Small intestine (tissue), 7 donors: ENCODE measurements at regions not wholly inside any gene's neighbourhood (a gene's known extent, or its start where the extent isn't known, plus 50 kb on each side); places are given as distances from the start of the nearest gene placed in this dataset.
A peak's percentile ranks its signal among the peaks of the same experiment; 100 is the strongest.

Experiments used
- DNase-seq, 2 donors: peaks; one replicate each; pipeline versions ENCODE4 v3.0.0 to v3.0.0-alpha.2; 2013
- FAIRE-seq: peaks from 2 replicates; lab custom pipeline; 2012; peaks lifted over from hg19 to GRCh38; lab: Jason Lieb, UNC
- H3K27ac ChIP-seq, 3 donors: one replicate each; pipeline ENCODE4 v1.5.1; 2013; ENCODE audit warnings: low read length in 2 of 3, mild to moderate bottlenecking in 2 of 3, control low read depth in 1 of 3, inconsistent platforms in 1 of 3, low read depth in 1 of 3, moderate library complexity in 1 of 3
- H3K27me3 ChIP-seq, 3 donors: one replicate each; pipeline ENCODE4 v1.6.1; 2013; ENCODE audit warnings: low read length in 3 of 3, inconsistent platforms in 1 of 3; ENCODE audit not compliant: control insufficient read depth in 3 of 3, insufficient read depth in 3 of 3
- H3K36me3 ChIP-seq, 3 donors: one replicate each; pipeline ENCODE4 v1.6.1; 2013; ENCODE audit warnings: low read length in 3 of 3, inconsistent platforms in 1 of 3, low read depth in 1 of 3, mild to moderate bottlenecking in 1 of 3, moderate library complexity in 1 of 3; ENCODE audit not compliant: control insufficient read depth in 3 of 3, insufficient read depth in 2 of 3
- H3K4me1 ChIP-seq, 3 donors: one replicate each; pipeline ENCODE4 v1.6.1; 2013; ENCODE audit warnings: low read length in 2 of 3, inconsistent platforms in 1 of 3, low read depth in 1 of 3, mild to moderate bottlenecking in 1 of 3, moderate library complexity in 1 of 3; ENCODE audit not compliant: control insufficient read depth in 3 of 3, insufficient read depth in 2 of 3
- H3K4me3 ChIP-seq, 3 donors: one replicate each; pipeline ENCODE4 v1.5.1; 2013; ENCODE audit warnings: low read length in 3 of 3, control low read depth in 1 of 3, inconsistent platforms in 1 of 3, low read depth in 1 of 3, mild to moderate bottlenecking in 1 of 3, moderate library complexity in 1 of 3
- H3K9me3 ChIP-seq, 2 donors: one replicate each; pipeline ENCODE4 v1.6.1; 2013; ENCODE audit warnings: low read depth in 1 of 2, low read length in 1 of 2; ENCODE audit not compliant: control insufficient read depth in 2 of 2, insufficient read depth in 1 of 2
- WGBS, 3 donors: extraction: QIAGEN DNeasy Blood & Tissue Kit; methylation state at CpG; one replicate each; pipeline ENCODE4 v1.1.7; 2013; 5-methylcytosine and 5-hydroxymethylcytosine counted together
- donor health status: healthy with polysubstance abuse.
- donor health status: control.
- donor health status: control.
- donor health status: Bipolar disorder and iron deficiency.
- donor health status: healthy.

GRCh38 chr1:238364214-238364892 lies 473.6 kb upstream of the ZP4 start:
- no peak overlapping the region for H3K27ac ChIP-seq
- 31 to 66% (median 46%) methylated on average over 4 of the region's 4 CpGs for WGBS, 3 donors
- H3K9me3 ChIP-seq, result no peaks in the 10 kb centered on the region
- H3K36me3 ChIP-seq, result no peaks in the 10 kb centered on the region
- FAIRE-seq, result no peak
- H3K4me3 ChIP-seq, result no peak overlapping the region
- no peaks in the 10 kb centered on the region for H3K4me1 ChIP-seq
- DNase-seq, result peak in 1 of 2 donors; percentile 32
- H3K27me3 ChIP-seq, result no peaks in the 10 kb centered on the region

GRCh38 chr1:238360474-238360873 lies 469.8 kb upstream of the ZP4 start:
- Histone ChIP-seq H3K4me3 (no peak overlapping the region), H3K9me3 (no peaks in the 10 kb centered on the region), H3K4me1 (no peaks in the 10 kb centered on the region), H3K27me3 (no peaks in the 10 kb centered on the region), H3K36me3 (no peaks in the 10 kb centered on the region), H3K27ac (no peak overlapping the region)
- FAIRE-seq (no peak), DNase-seq (no peak)
- whole genome bisulfite sequencing, 3 donors, result 74 to 86% (median 79%) methylated on average over 7 of the region's 7 CpGs

GRCh38 chr1:238350471-238350870 lies 459.7 kb upstream of the ZP4 start:
- 19 to 61% (median 50%) methylated on average over 2 of the region's 2 CpGs for WGBS, 3 donors
- H3K4me1 ChIP-seq, result peaks cover 0 to 4% (median 0%) of the 10 kb centered on the region in 3 donors
- H3K9me3 ChIP-seq, result peaks cover 0 to 10% of the 10 kb centered on the region in 2 donors
- FAIRE-seq, result no peak
- H3K27me3 ChIP-seq, result no peaks in the 10 kb centered on the region
- no peaks in the 10 kb centered on the region for H3K36me3 ChIP-seq
- H3K4me3 ChIP-seq, result no peak overlapping the region
- no peak overlapping the region for H3K27ac ChIP-seq
- peak in 1 of 2 donors; percentile 55 for DNase-seq

GRCh38 chr1:238346340-238346739 lies 455.6 kb upstream of the ZP4 start:
- peak; percentile 51 for FAIRE-seq
- Histone ChIP-seq H3K9me3 (peaks cover 0 to 7% of the 10 kb centered on the region in 2 donors), H3K4me3 (no peak overlapping the region), H3K4me1 (peaks cover 0 to 15% (median 0%) of the 10 kb centered on the region in 3 donors), H3K27me3 (no peaks in the 10 kb centered on the region), H3K27ac (peak overlapping the region; percentile 5 to 22 (median 8)), H3K36me3 (no peaks in the 10 kb centered on the region)
- WGBS, 3 donors, result 8 to 22% (median 12%) methylated on average over 1 of the region's 1 CpG
- peak in 1 of 2 donors; percentile 81 for DNase-seq

GRCh38 chr1:238345837-238346236 lies 455.1 kb upstream of the ZP4 start:
- peaks cover 0 to 7% of the 10 kb centered on the region in 2 donors for H3K9me3 ChIP-seq
- no peak overlapping the region for H3K27ac ChIP-seq
- 10 to 55% (median 26%) methylated on average over 6 of the region's 6 CpGs for WGBS, 3 donors
- peaks cover 0 to 15% (median 0%) of the 10 kb centered on the region in 3 donors for H3K4me1 ChIP-seq
- peak; percentile 79 for FAIRE-seq
- H3K4me3 ChIP-seq, result no peak overlapping the region
- H3K27me3 ChIP-seq, result no peaks in the 10 kb centered on the region
- DNase-seq, result peak; percentile 86 to 94
- no peaks in the 10 kb centered on the region for H3K36me3 ChIP-seq

- peaks cover 0 to 7% of the 10 kb centered on the region in 2 donors for H3K9me3 ChIP-seq
- FAIRE-seq (no peak), DNase-seq (peak in 1 of 2 donors; percentile 38)
- 49 to 70% (median 53%) methylated on average over 3 of the region's 3 CpGs for WGBS, 3 donors
- no peaks in the 10 kb centered on the region for H3K36me3 ChIP-seq
- H3K27ac ChIP-seq, result peak overlapping the region in 1 of 3 donors; percentile 0
- H3K4me3 ChIP-seq, result no peak overlapping the region
- H3K27me3 ChIP-seq, result no peaks in the 10 kb centered on the region
- H3K4me1 ChIP-seq, result peaks cover 0 to 15% (median 0%) of the 10 kb centered on the region in 3 donors
Measured at GRCh38 chr1:238343852-238344251, 453.1 kb upstream of the ZP4 start.

GRCh38 chr1:238341395-238341794 lies 450.7 kb upstream of the ZP4 start:
- DNase-seq (no peak), FAIRE-seq (no peak)
- 57 to 80% (median 75%) methylated on average over 2 of the region's 2 CpGs for WGBS, 3 donors
- peaks cover 0 to 13% (median 0%) of the 10 kb centered on the region in 3 donors for H3K4me1 ChIP-seq
- no peaks in the 10 kb centered on the region for H3K36me3 ChIP-seq
- no peak overlapping the region for H3K4me3 ChIP-seq
- no peak overlapping the region for H3K27ac ChIP-seq
- no peaks in the 10 kb centered on the region for H3K27me3 ChIP-seq
- peaks cover 1 to 5% of the 10 kb centered on the region in 2 donors for H3K9me3 ChIP-seq

- Histone ChIP-seq H3K9me3 (peaks cover 1 to 3% of the 10 kb centered on the region in 2 donors), H3K4me3 (no peak overlapping the region), H3K27me3 (no peaks in the 10 kb centered on the region), H3K36me3 (no peaks in the 10 kb centered on the region), H3K27ac (no peak overlapping the region), H3K4me1 (peaks cover 0 to 11% (median 0%) of the 10 kb centered on the region in 3 donors)
- DNase-seq (peak in 1 of 2 donors; percentile 65), FAIRE-seq (no peak)
- WGBS, 3 donors, result 56 to 84% (median 67%) methylated on average over 7 of the region's 7 CpGs
Measured at GRCh38 chr1:238340989-238341388, 450.3 kb upstream of the ZP4 start.
